ENCODE measurements at regions not wholly inside any gene's neighbourhood (a gene's known extent, or its start where the extent isn't known, plus 50 kb on each side); places are given as distances from the start of the nearest gene placed in this dataset.

DNA sequence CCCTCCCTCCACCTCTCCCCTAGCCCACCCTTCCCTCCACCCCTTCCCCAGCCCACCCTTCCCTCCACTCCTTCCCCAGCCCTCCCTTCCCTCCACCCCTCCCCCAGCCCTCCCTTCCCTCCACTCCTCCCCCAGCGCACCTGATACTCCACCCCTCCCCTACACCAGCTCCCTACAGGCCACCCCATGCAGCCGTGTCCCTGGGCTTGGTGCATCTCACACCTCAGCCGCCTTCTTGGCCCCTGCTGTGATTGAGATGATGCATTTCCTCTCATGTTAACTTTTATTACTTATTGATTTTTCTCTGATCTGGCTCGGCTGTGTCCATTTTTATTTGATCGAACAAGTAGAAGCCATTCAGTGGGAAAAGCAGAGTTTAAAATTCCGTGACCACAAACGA is 243.8 kb downstream of the MATN1 start:
- DNase-seq = no peak

DNA sequence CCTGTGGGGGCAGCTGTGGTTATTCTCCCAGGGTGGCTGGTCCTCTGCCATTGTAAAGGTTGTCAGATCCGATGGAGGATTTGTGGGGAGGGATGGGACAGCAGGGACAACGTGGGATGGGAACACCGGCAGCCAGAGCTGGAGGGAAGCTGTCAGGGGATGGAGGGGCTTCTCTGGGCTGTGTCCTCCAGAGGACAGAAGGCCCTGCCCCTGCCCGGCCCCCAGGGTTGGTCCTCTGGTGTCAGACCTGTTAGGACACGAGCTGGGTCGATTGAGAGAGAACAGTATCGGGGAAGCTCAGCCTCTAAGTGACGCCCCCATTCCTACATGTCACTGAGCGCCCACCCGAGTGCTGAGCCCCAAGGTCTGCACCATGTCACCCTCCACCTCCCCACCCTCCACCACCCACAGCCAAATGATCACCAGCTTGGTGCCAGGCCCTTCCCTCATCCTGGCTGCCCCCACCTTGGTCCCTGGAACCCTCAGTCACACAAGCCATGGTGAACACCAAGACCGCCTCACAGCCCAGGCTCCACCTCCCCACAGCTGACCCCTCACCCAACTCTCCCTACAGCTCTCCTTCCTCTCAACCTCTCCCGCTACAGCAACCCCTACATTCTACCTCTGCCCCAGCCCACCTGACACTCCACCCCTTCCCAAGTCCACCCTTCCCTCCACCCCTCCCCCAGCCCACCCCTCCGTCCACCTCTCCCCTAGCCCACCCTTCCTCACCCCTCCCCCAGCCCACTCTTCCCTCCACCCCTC is 244.4 kb downstream of the MATN1 start:
- no peak for DNase-seq

DNA sequence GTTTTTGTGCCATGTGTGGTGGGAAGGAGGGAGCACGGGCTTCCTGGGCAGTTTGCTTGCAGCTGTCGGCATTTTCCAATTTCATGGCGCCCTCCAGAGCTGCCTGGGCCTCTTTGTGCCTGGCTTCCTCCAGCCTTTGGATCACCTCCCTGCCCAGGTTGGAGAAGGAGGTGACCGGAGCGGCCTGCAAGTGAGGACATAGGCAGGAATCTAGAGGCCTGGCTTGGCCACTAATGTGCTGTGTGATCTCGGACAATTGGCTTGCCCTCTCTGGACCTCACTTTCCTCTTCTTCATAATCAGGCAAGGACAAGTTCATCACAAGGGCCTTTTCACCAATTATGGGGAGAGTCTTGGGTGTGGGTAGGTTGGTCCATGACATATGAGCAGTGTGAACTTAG is 245.1 kb downstream of the MATN1 start:
- DNase-seq = no peak

DNA sequence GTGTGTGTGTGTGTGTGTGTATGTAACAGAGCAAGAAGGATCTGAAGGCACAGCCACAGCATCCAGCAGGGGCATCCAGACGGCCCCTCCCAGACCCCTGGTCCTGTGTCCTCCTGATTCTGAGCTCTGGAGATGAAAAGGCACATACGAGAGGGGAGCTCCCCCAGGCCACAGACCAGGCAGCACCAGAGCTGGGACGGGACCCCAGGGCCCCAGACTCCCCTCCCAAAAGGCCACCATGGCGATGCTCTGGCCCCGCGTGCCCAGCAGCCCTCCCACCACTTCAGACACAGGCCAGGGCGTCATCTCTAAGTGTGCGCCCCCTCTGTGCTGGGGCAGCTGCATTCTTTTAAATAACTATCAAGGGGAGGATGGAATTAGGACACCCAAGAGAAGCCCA is 245.8 kb downstream of the MATN1 start:
- DNase-seq = no peak

DNA sequence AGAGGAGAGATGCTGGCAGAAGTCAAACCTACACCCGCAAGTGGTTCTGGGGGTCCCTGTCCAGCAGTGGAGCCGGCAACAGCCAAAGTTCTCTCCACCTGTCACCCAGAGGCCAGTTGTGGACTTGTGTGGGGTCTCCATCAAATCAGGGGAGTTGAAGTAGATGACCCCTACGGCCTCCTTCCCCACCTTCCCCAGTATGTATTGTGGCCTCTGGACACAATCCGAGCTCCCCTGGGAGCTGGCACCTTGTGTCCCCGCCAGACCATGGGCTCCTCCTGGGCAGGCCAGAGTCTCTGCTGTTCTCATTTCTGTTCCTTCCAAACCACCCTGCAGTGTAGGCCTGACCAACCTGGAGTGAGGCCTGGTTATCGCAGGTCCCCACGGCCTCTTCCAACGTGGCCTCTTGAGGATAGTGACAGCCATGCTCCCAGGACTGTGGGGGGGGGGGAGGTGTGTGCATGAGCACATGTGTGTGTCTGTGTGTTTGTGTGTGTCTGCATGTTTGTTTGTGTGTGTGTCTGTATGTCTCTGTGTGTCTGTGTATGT is 246.4 kb downstream of the MATN1 start:
- DNase-seq = no peak

DNA sequence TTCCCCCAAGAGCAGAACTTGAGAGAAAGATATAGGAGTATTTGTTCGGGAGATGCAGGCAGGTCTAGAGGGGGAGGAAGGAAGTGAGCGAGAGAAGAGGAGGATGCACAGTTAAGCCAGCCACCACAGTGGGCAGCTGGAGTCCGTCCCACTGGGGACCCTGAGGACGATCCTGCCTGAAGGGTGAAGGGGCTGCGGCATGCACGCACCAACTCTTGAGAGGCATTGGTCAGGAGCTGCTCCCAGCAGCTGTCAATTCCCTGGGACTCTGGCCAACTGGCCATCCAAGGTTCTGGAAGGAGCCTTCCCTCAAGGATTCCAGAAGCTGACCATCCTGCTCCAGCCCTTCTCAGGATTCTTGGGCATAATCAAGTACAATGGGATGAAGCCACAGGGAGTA is 246.9 kb downstream of the MATN1 start:
- no peak for DNase-seq

DNA sequence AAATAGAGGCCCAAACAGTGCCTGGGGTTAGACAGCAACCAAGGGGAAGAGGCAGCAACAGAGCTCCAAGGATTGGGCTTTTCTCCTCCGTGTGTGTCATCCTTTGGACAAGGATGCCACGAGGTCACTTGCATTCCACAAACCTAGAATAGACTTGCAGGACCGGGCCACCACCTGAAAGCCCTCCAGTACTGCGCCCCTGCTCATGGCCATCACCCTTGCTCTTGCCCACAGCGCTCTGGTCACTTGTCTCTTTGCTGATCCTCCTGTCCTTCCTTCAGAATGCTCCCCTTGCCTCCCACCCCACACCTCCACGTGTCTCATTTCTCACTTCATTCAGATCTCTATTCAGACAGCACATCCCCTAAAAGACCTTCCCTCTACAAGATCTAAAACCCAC is 247.4 kb downstream of the MATN1 start:
- DNase-seq = no peak

DNA sequence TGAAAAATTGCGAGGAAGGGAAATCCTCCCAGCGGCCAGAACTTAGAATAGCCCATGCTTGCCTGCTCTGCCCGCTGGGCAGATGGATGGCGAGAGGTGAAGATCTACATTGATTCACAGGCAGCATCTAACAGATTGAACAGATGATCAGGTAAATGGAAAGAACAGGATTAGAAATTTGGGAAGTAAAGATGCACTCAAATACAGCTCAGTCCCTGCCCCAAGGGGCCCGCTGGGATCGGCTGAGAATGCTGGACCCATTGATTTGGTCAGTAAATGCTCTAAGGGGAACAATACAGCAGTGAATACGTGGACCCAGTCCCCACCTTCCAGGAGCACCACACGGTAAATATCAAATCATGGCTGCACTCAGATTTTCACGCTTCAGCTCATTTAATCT is 248.2 kb downstream of the MATN1 start:
- no peak for DNase-seq

DNA sequence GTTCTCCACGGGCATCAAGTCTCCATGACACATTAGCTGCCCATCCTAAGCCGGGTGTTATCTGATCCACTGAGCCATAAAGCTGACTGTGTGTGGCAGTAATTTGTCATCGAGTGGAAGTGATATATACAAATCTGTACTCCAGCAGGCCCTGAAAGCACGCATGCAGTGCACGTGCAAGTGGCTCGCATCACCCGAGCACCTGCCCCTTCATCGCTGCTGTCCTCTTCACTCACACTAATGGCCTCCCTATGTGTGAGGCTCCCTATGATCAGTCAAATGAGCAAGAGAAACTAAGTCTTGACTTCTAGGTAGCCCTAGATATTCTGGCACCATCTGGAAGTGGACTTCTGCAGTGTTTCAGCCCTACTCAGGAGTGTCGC is 248.6 kb downstream of the MATN1 start:
- DNase-seq = no peak

DNA sequence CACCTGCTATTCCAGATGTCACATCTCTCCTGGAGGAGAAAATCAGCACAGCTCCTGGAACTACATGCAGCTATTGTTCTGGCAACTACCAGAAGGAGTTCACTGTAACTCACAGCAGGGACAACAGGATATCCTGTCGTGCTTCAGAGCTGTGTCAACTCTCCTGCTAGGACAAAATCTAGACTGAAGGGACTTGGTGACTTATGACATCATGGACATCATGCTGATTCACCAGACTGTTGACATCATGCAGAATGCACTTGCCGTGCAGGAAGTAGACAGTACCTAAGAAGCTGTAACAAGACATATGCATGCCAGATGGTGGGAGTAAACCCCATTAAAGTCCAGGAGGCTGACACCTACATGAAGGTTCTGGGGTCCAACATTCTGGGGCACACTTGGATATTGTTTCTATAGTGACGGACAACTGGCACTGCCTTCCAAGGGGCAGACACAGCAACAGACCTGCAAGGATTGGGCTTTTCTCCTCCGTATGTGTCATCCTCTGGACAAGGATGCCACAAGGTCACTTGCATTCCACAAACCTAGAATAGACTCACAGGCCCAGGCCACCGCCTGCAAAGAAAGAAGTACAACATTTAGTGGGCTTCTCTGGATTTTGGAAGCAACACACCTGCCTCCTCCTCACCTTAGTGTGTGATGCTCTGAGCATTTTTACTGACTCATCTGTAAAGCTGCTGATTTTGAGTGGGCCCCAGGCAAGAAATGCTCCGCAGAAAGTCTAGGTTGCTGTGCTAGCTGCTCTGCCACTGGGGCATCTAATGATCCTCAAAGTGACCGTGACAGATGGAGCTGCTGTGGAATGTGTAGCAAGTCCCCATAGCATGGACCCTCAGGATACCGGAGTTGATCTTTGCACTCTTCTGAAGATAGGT is 249.2 kb downstream of the MATN1 start:
- DNase-seq = no peak

DNA sequence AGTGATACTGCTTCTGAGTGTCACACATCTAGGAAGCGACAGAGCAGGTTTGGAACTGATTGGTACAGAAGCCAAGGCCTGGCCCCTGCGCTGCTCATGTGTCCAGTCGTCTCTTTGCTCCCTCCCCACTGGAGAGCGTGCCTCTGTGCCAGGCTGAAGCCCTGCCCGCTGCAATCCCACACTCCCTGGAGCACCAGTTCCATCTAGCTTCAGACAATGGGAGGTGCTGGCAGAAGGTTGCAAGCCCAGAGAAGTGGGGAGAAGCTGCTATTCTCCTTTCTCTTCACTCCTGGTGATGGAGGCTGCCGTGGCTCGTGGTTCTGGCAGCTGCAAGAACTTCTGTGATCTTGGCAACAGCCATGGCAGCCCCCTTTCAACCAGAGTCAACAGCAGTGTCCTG is 250.9 kb downstream of the MATN1 start:
- DNase-seq = no peak

DNA sequence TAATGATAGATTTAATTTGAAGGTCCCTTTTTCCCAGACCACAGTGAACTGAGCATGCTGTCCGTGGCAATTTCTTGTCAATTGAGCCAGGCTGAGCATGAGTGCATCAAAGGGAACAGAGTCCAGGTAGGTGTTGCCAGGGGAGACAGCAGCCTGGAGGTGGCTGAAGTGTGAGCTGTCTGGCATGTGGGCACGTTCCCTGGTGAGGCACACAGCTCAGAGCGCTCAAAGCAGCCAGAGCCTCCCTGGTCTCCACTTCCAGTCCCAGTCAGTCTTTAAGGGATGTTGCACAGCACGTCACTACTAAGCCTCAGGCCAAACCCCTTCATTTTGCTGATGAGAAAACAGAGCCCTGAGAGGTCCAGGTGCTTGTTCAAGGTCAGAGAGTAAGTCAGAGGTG is 251.4 kb downstream of the MATN1 start:
- DNase-seq = no peak

DNA sequence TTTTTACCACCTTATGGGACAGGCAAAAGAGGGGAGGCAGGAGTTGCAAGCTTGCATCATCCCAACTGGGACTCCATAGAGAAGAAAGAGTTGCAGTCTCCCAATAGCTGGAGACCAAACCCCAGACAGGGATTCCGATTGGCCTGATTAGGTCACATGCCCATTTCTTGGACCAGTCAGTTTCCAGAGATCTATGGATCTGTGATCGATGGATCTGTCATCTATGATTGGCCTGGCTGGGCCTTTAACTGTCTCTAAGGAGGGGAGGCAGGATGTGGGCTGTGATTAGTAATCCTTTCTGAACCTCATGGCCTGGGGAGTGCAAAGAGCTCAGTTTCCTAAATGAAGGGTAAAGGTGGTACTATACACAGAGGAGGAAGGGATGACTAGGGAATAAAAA is 252.1 kb downstream of the MATN1 start:
- no peak for DNase-seq

DNA sequence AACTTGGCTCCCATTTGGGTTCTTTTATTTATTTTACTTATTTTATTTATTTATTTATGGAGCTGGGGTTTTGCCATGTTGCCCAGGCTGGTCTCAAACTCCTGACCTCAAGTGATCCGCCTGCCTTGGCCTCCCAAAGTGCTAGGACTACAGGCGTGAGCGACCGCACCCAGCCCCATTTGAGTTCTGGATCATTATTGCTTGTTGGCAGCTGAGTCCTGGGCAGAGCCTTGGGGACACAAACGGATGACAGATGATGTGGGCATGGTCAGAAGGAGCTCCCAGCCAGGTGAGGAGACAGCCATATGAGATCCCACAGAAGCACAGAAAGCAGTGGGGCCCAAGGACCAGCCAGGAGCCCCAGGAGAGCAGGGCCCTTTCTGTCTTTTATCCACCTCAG is 254.0 kb downstream of the MATN1 start:
- no peak for DNase-seq

DNA sequence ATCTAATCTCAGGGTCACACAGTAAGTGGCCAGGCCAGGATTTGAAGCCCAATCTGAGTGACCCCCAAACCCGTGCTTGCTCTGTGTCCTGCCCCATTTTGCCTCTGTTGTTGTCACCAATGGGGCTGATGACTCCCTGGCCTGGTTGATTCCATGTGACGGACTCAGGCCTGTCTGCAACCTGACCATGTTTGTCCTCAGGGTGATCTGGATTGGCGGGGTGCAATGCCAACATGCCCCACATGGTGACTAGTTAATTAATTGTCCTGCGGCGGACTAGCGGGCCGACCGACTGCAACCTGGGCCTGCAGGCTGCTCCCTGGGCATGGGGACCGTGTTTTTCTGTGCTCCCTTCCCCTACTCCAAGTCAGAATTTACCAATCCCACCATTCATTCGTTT is 256.3 kb downstream of the MATN1 start:
- DNase-seq = no peak

DNA sequence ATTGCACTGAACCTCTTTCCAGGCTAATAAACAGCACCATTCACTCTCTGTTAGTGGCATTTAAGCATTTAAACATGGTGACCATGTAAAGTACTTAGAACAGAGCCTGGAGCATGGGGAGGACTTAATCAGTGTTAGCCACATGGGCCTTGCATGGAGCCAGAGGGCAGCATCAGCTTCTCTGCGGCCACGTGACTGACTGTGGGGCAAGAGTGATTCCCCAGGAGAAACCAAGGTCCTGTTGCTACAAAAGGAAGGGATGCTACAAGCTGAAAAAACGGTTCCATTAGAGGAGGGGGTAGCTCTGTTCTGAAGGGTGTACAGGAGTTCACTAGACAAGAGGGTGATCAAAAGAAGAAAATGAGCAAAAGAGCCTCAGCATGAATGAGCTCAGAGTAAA is 256.8 kb downstream of the MATN1 start:
- no peak for DNase-seq

DNA sequence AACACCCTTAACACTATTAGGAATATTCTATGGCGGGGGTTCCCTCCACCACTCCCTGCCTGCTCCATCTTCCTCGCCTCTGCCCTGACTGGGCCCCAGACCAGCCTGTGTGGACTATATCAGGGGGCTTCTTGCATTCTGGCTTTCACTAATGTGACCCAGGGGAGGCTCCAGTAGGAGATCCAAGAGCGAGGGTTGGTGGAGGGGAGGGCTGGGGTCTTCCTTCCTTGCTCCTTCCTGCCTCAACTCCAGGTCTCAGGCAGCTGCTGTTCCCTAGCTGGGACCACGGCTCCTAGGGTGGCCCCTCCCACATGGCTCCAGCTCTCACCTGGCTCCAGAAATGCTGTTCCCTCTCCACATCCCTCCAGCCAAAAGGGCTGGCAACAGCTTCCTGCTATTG is 257.4 kb downstream of the MATN1 start:
- no peak for DNase-seq

DNA sequence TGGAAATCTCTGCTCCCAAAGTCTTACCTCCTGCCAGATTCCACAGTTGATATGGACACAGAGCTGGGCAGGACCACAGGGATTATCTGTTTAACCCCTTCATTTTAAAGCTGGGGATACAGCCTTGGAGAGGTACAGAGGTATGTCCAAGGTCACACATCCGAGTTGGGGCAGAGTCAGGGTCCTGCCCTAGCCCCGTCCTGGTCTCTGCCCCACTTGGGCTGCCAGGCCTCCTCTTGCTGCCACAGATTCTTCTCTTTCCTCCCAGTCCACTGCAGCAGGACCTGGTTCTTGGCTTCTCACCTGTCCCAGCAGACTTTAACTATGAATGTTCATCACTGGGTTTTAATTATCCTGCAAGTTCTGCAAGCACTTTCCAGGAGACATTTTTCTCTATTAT is 258.3 kb downstream of the MATN1 start:
- DNase-seq = no peak

DNA sequence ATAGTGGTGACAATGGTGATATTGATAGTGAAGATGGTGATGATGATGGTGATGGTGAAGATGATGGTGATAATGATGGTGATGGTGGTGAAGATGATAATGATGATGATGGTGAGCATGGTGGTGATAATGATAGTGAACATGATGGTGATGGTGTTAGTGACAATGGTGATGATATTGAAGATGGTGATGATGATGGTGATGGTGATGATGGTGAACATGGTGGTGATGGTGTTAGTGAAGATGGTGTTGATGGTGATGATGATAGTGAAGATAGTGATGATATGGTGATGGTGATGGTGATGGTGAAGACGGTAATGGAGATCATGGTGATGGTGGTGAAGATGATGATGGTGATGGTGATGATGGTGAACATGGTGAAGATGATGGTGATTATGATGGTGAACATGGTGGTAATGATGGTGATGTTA is 259.2 kb downstream of the MATN1 start:
- DNase-seq = no peak

DNA sequence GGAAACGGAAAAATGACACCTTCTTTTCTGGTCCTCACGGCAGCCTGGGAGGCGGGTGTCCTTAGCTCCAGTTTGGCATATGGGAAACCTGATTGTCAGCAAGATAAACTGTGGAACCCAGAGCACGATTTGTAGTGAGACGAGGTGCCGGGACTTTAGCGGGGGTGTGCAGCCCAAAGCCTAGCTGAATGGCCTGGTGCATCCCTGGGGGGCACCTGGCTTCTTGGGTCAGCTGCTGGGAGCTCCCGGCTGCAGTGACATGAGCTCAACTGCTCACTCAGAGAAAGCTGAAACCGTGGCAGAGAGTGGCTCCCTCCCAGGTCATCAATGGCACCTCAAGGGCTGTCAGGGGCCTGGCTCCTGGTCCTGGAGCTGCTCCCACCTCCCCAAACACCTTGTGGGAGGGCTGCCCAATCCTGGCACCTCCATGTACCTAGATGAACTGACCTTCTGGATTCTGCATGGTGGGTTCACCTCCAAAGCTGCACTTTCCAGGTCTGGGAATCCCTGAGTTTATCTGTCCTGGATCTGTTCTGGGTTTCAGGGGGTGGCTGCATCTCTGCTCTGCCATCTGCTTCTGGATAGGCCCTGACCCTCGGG is 260.5 kb downstream of the MATN1 start:
- no peak for DNase-seq

DNA sequence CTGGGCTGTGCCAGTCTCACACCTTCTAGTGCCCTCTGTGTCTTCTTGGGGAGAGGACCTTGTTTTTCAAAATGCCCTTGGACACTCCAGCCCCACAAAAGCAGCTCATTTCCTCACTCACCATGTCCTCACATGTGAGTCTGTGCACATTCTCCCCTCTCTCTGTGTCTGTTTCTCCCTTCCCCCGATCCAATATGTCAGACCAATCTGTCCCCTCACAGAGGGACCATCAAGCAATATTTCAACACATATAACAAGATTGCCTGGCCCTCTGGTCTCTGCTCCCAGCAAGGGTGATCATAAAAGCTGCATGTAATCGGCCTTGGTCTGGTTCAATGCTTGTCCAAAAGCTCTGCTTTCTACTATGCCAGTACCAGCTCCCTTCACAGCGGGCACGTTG is 261.2 kb downstream of the MATN1 start:
- DNase-seq = no peak

DNA sequence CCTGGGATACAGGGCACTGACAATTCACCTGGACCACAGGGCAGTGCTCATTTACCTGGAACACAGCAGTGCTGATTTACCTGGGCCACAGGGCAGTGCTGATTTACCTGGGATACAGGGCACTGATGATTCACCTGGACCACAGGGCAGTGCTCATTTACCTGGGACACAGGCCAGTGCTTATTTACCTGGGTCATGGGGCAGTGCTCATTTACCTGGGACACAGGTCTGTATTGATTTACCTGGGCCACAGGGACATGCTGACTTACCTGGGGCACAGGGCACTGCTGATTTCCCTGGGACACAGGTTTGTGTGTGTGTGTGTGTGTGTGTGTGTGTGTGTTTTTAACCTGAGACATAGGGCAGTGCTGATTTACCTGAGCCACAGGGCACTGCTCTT is 261.7 kb downstream of the MATN1 start:
- DNase-seq = no peak

DNA sequence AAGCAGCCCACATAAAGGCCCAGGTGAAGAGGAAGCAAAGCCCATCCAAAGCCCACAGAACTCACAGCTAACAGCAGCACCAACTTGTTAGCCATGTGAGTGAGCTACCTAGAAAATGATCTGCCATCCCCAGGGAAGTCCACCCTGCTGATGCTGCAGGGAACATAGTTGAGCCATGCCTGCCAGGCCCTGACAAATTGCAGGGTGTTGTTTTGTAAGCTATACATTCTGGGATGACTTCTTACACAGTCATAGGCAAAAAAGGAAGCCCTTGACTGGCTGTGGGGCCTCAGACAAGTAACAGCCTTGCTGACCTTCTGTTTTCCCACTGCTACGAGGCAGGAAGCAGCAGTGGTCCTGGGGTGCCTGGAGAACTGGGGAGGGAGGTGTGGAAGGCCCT is 262.7 kb downstream of the MATN1 start:
- DNase-seq = no peak

Data from right lung (tissue), 2 donors.